Jurkat, Clone E6-1 (cell line): ENCODE measurements at regions not wholly inside any gene's neighbourhood (a gene's known extent, or its start where the extent isn't known, plus 50 kb on each side); places are given as distances from the start of the nearest gene placed in this dataset.
"Not testable (repeated sequence)": the region's sequence is repeated elsewhere in the genome, so short reads cannot be mapped to it uniquely, and the experiment has no call there.

Experiments
- DNase-seq: peaks from one replicate; pipeline ENCODE4 v3.0.0-alpha.2; 2011; ENCODE audit warnings: low read depth, low spot score
- H3K4me3 ChIP-seq: 2 replicates; pipeline ENCODE4 v1.5.1; 2011; ENCODE audit warnings: mild to moderate bottlenecking, low read length, control low read depth, moderate library complexity

DNA sequence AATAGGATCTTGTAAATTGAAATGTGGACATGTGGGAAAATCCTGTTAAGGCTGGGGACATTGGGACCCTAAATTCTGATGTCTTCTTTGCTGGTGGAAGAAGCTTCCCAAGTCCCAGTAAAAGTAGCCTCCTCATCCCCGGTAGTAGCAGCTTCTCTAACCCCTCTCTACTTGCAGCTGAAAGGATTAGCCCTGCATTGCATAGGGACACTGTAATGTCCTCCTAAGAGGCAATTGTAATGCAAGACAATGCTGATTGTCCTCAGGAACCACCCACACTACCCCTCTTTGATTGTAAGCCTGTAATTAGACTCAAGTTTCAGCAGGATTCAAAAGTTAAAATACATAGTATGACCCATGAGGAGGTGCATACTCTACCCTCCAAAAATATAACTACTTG, 1938.4 kb upstream of the C9orf72 start:
- H3K4me3 ChIP-seq = no peak overlapping the region
- no peak for DNase-seq

DNA sequence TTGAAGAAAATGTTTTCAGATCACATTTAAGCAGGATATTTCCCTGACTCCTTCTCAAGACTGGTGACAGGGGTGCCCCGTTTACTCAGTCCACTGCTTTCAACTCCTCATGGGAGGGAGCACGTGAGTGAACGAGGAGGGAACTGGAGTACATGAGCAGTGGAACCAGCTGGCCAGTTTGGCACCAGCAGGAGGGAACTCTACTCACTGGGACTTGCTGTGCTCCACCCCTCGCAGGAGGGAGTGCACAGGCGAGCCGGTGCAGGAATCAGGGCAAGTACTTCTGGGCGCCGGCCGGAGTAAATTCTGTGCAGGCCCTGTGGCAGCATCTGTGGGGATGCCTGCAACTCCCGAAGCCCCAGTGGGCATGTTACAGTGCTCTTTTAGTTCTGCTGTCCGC, 1941.1 kb upstream of the C9orf72 start:
- no peak for DNase-seq
- no peak overlapping the region for H3K4me3 ChIP-seq

DNA sequence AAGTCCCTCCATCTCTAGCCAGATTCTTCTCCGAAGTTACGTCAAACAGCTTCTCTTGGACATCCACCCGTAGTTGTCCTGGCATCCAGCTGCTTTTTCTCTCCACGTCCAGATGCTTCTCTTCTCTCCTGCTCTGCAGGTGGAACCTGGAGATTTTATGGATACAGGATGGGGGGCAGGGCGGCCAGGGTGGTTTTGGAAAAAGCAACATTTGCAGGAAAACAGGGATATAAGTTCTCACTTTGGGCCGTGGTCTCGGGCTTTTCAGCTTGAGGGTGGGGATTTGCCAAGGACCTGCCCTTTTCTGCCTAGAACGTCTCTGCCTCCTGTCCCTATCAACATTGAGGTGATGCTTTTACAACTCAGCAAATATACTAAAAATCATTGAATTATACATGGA, 1941.6 kb upstream of the C9orf72 start:
- H3K4me3 ChIP-seq = no peak overlapping the region
- DNase-seq = no peak

DNA sequence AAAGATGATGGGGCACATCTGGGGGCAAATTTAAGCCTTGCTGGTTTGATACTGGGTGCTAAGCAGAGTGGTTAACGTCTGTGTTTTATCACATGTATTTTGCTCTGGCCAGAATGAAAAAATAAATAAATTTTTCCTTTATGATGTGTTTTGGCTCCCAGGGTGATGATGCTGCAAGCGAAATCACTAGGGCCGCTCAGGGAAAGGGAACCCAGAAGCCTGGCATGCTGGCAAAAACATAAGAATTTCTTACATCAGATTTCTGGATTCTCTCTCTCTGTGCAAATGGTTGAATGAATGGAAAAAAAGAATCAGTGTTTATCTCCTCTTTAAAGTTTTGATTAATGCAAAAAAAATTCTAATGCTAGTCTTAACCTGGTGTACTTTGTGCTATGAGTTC, 1975.2 kb upstream of the C9orf72 start:
- DNase-seq = no peak
- no peak overlapping the region for H3K4me3 ChIP-seq

DNA sequence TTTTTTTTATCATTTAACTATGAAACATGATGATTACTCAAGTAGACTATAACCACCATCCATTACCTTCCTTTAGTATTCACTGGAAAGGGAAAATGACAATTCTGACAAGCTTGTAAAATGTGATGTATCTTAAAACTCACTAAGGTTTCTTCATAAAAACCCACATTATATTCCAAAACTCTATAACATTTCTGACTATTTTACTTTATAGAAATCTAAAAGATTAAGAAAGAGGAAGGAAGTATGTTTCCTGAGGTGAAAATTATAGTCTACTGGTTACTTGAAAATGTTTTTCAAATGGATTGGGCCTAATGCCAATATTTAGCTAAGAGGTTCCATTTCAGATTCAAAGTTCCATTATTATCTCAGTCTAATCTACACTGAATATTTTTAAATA, 1982.2 kb upstream of the C9orf72 start:
- no peak overlapping the region for H3K4me3 ChIP-seq
- no peak for DNase-seq

DNA sequence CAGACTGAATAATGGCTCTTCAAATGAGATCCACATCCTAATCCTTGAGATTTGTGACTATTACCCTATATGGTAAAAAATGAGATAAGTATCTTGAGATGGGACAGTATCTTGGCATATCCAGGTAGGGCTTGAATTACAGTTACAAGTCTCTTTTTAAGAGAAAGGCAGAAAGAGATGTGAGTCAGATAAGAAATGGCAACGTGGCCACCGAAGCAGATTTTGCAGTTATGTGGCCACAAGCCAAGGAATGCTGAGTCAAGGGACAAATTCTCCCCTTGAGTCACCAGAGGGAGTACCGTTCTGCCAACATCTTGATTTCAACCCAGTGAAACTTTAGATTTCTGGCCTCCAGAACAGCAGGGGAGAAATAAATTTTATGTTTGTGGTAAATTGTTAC, 1983.0 kb upstream of the C9orf72 start:
- DNase-seq = no peak
- H3K4me3 ChIP-seq = no peak overlapping the region

DNA sequence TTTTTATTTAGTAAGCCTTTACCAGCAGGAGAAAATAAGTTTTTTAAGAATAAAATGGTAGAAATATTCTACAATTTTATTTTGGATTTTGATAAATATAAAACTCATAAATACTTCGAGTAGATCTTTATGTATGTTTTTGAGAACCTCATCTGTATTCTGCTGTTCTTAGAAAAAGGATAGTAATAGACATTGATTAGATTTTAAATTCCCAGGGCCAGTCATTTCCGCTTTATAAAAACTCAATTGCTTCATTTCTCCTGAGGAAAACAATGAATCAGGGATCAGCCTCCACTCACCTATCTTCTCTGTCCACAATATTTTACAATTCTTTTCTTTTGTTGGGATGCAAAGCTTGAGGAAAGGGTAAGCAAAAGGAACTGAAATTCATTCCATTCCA, 1983.5 kb upstream of the C9orf72 start:
- no peak for DNase-seq
- H3K4me3 ChIP-seq = no peak overlapping the region

DNA sequence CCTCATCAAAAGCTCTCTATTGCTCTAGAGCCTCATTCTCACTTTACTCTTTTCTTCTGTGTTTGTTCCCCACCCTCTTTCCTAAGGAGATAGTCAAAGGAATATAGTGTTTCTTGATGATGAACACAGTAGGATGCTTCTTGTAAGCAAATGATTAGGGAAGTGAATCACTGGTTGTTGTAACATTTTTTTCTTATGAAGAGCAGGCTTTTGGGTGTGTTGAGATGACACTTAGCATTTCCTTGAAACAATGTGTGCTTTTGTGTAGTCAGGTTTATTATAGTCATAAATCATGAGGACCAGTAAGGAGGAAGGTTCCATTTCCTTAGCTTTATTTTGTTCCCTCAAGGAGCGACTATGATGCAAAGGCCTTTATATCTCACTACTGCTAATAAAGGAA, 1991.3 kb upstream of the C9orf72 start:
- H3K4me3 ChIP-seq = no peak overlapping the region
- DNase-seq = no peak

DNA sequence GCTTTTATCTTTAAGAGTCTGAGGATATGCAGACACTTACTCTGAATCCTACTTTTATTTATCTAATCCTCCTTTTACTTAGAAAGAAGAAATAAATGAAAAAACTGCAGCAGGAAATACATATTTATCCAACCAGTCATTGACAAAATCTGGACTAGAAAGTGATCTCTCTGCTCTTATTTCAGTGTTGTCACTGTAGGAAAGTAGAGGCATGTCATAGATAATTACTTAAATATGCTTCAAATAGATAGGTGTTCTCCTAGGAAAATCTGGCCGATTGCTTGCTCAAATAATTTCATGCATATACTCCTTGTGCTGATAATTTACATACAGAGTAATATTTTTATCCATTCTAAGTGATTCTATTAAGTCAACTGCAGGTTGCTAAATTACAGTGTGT, 2001.9 kb upstream of the C9orf72 start:
- no peak for DNase-seq
- H3K4me3 ChIP-seq = no peak overlapping the region

DNA sequence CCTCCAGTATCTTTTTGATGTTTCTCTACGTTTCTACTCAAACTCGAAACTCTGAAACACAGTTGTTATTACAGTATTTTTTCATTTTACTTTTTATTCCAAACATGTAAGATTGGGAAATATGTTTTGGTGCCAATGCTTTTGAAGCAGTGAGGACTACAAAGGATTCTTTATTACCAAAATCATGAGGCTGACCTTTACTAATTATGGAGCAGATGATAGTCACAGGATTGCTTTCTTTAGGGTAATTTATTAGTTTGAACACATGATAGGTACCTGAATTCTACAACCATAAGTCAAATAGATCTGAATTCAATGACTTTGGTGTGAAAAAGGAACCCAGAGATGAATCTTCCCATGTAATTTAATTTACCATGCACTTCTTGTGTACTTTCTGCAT, 2015.1 kb upstream of the C9orf72 start:
- DNase-seq = no peak
- H3K4me3 ChIP-seq = no peak overlapping the region

DNA sequence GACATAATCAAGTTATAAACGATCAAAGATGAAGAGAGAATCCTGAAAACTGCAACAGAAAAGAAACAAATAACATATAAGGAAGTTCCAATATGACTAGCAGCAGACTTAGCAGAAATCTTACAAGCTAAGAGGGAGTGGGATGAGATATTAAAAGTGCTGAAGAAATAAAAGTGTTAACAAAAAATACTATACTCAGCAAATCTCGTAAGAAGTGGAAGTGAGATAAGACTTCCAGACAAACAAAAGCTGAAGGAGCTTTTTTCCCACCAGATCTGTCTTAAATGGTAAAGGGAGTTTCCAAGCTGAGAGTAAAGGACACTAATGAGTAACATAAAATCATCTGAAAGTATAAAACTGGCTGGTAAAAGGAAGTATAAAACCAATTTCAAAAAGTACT, 2036.0 kb upstream of the C9orf72 start:
- no peak for DNase-seq
- no peak overlapping the region for H3K4me3 ChIP-seq

DNA sequence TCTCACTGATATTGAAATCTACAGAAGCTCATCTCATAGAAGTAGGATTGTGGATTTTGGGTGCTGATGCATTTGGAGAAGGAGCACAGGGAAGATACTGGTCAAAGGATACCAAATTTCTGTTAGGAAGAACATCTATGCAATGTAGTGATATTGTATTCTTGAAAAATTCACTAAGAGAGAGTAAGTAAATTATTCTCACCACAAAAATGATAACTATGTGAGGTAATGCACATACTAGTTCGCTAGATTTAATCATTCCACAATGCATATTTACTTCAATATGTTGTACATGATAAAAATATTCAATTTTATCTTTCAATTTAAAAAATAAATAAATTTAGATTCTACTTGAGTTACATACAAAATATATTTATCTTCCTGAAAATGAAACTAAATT, 2040.5 kb upstream of the C9orf72 start:
- no peak overlapping the region for H3K4me3 ChIP-seq
- no peak for DNase-seq

DNA sequence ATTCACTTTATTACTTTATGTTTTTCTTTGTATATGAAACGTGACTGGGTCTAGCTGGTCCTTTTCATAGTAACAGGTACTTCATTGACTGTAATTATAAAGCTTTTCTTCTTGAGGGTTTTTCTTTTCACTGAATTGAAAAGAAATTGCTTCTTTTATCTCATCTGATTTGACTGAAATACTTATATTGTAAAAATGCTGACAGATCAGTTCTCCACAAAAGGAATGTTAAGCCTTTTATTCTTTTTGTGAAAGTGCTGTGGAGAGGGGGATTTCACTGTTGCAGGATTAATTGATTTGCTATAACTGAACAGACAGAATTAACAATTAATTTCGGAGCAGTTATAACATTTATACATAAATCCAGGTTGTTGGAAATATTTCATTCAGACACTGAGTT, 2043.6 kb upstream of the C9orf72 start:
- H3K4me3 ChIP-seq = no peak overlapping the region
- no peak for DNase-seq

DNA sequence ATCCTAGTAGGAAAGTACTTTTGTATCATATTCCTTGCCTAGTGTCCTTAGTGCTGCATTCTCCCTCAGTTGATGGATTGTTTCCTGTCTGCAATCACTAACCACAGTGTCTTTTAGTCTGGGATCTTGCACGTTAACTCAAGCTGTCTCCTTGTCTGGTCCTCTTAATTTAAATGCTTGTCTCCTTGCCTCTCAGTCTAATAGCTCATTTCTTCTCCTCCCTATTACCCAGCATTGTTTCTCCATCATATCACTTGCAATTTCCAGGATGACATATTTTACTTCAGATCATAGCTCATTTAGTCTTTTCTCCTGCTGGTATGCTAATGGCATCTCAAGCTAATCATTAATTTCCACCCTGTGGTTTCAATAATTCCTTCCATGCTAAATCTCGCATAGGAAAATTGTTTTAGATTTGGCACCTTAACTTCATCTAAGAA, 2052.0 kb upstream of the C9orf72 start:
- no peak overlapping the region for H3K4me3 ChIP-seq
- DNase-seq = no peak

DNA sequence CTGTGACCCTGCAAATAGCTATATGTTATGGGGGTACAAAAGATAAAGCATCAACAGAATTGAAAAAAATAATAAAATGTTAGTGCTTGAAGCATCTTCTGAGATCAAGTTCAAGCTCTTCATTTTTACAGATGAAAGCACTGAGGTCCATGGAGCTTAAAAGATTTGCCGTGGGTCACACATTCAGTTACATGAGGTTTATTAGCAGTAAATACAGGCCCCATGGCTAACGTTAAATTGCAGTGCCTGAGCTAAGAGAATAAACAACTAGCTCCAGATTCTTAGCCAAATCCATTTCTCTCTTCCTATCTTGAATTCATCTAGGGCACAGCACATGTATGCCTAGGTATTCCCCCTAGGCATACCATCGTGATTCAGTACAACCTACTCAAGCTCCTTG, 2052.7 kb upstream of the C9orf72 start:
- DNase-seq = no peak
- no peak overlapping the region for H3K4me3 ChIP-seq

DNA sequence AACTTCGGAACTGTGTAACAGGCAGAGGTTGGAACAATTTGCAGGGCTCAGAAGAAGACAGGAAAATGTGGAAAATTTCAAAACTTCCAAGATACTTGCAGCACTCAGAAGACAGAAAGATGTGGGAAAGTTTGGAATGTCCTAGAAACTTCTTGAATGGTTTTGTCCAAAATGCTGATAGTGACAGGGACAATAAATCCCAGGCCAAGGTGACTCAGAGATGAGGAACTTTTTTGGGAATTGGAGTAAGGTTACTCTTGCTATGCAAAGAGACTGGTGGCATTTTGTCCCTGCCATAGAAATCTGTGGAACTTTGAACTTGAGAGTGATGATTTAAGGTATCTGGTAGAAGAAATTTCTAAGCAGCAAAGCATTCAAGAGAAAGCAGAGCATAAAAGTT, 2055.6 kb upstream of the C9orf72 start:
- DNase-seq, H3K4me3 ChIP-seq: not testable (repeated sequence)

DNA sequence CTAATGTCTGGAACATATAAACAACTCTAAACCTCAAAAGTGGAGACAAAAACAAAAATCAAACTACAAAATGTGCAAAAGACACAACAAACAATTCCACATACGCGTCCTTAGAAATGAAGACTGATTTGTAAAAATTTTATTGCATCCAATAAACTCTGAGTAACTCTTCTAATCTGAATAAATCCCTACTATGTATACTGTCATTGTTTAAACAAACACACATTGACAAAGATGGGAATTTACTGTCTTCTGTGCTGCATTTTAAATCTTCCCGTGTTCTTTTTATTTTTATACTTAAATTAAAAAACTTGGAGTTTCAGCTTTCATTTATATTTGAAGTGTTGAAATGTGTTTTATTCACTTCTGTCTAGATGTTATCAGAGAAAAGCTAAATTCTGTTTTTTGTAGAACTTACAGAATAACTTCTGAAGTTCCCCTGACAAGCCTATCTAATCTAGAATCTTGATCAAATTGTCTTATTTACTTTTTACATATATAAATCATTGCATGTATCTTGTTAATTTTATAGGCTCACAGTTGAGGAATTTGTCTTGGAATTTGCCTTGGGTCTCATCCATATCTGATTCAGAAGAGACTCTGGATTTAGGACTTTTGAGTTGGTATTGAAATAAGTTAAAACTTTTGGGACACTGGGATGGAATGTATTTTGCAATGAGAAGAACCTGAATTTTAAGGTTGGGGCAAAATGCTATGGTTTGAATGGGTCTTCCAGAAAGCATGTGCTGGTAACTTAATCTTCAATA, 2064.4 kb upstream of the C9orf72 start:
- DNase-seq = no peak
- H3K4me3 ChIP-seq = no peak overlapping the region

DNA sequence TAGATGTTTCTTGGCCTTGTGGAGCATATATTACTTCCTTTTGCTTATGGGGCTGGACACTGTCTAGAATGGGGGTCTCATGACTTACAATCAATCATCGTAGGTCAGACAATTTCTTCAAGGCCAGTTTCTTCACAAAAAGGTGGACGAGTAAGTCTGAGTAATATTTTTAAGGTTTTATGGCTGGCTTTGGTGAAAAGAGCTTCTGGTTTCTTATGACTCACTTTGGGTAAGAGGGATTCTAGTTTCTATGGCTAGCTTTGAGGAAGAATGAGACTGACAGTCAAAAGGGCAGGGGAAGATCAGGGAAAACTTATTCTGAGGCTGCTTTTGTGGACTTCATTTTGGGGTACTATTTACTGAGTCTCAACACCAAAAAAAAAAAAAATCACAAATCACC, 2067.2 kb upstream of the C9orf72 start:
- no peak overlapping the region for H3K4me3 ChIP-seq
- no peak for DNase-seq

DNA sequence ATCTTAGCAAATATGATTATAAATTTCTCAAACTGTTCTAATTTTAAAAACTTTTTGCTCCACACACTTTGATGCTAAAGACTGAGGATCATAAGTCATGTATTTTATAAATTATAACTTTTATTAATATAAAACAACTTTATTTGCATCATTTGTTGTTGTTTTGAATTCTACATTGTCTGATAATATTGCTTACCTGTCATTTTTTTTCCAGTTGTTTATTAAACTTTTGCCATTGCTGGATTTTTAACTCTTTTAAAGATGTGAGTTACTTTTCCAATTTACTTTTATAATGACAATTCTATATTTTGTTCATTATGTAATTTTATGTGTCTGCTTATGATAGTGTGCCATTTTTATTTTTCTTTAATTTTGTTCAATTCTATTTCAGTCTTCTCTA, 2071.2 kb upstream of the C9orf72 start:
- DNase-seq = no peak
- no peak overlapping the region for H3K4me3 ChIP-seq

DNA sequence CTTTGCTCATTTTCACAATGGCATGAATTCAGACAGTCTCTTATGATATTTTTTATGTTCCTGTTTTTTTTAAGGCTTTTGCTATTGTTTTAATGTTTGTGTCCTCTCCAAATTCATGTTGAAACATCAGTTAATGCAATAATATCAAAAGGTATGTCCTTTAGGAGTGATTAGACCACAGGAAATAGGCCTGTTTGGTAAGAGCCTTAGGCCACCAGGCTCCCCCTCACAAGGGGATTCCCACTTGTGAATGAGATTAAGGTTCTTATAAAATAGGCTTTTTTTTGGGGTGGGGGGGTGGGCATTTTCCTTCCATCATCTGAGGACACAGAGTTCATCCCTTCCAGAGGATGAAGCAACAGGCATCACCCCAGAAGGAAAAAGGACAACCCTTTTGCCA, 2074.2 kb upstream of the C9orf72 start:
- H3K4me3 ChIP-seq = no peak overlapping the region
- DNase-seq = no peak

DNA sequence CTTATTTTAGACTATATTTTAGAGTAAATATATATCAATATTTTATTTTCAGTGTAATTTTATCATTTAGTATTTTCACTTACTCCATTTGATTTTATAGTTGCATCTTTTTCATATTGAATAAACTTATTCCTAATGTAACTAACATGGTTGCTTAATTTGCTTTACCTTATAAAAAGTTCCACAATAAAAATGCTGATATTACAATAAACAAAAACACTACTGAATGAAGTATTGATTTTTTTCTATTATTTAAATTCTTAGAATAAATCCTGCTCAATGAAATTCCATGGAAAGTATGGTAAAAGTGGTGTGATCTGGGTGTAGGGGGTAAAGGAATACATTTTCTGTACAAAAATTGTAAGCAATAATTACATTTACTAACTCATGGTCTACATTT, 2074.9 kb upstream of the C9orf72 start:
- no peak overlapping the region for H3K4me3 ChIP-seq
- no peak for DNase-seq

DNA sequence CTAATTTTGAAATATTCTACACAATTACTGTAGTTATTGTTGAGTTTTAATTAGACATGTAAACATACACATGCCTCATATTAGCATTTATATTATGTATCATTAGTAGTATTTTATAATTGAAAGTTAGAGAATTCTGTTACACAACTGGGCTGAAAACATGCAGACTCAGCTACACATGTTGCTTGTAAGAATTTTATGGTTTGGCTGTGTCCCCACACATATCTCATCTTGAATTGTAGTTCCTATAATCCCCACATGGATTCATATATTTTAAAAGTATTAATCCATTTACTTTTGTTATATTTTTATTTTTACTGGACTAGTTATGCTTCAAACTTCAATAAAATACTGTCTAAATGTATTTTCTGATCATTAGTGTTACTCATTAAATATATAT, 2075.3 kb upstream of the C9orf72 start:
- no peak overlapping the region for H3K4me3 ChIP-seq
- DNase-seq = no peak
